Muscle layer of duodenum (tissue), 2 donors: ENCODE measurements at regions not wholly inside any gene's neighbourhood (a gene's known extent, or its start where the extent isn't known, plus 50 kb on each side); places are given as distances from the start of the nearest gene placed in this dataset.
"Not testable (repeated sequence)": the region's sequence is repeated elsewhere in the genome, so short reads cannot be mapped to it uniquely, and the experiment has no call there.

ENCODE experiments used
- H3K27ac ChIP-seq: one replicate; pipeline ENCODE4 v1.7.0; 2013; ENCODE audit warnings: mild to moderate bottlenecking, low read length
- H3K27me3 ChIP-seq: one replicate; pipeline ENCODE4 v1.7.0; 2013; ENCODE audit warnings: low read depth, mild to moderate bottlenecking, control low read depth, low read length
- H3K36me3 ChIP-seq, 2 donors: one replicate each; pipeline ENCODE4 v1.7.0; 2013; ENCODE audit warnings: low read length in 2 of 2, control low read depth in 1 of 2, mild to moderate bottlenecking in 1 of 2; ENCODE audit not compliant: insufficient read depth in 2 of 2, control insufficient read depth in 1 of 2
- H3K4me1 ChIP-seq, 2 donors: one replicate each; pipeline ENCODE4 v1.7.0; 2013; ENCODE audit warnings: low read length in 2 of 2, mild to moderate bottlenecking in 2 of 2, control low read depth in 1 of 2, moderate library complexity in 1 of 2; ENCODE audit not compliant: insufficient read depth in 2 of 2, control insufficient read depth in 1 of 2
- H3K4me3 ChIP-seq, 2 donors: one replicate each; pipeline ENCODE4 v1.7.0; 2013; ENCODE audit warnings: low read length in 2 of 2, low read depth in 1 of 2, mild to moderate bottlenecking in 1 of 2
- H3K9me3 ChIP-seq, 2 donors: one replicate each; pipeline ENCODE4 v1.7.0; 2013; ENCODE audit warnings: low read length in 2 of 2, control low read depth in 1 of 2, mild to moderate bottlenecking in 1 of 2; ENCODE audit not compliant: control insufficient read depth in 1 of 2
- donor health status: healthy.

DNA sequence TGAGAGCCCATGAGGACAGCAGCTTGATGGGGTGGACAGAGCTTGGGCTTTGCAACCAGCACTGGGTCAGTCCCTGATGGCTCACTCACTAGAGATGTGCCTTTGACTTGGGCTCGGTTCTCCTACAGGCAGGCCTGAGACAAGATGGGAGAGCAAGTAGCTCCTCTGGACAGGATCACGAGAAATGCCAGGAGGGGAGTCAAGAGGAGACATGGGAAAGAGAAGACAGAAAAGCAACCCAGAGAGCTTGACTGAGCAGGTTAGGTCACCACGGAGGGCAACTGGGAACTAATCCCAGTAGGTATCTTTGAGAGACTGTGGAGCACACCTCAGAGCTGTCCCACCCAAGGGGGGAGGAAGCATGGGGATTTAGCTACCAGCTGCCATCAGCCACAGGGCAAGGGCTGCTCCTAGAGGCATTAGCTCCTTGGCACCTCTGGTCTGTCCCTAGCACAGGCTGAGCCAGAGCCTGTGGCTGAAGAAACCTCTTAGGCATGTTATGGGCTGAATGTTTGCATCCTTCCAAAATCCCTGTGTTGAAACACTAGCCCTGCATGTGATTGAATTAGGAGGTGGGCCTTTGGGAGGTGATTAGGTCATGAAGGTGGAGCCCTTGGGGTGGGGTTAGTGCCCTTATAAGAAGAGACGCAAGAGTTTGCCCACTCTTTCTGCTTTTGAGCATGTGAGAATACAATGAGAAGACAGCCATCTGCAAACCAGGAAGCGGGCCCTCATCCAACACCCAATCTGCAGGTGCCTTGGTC, 145.6 kb downstream of the SMIM20 start:
- no peaks in the 10 kb centered on the region for H3K9me3 ChIP-seq
- no peak overlapping the region for H3K4me3 ChIP-seq
- no peaks in the 10 kb centered on the region for H3K27me3 ChIP-seq
- H3K36me3 ChIP-seq, result no peaks in the 10 kb centered on the region
- H3K27ac ChIP-seq, result no peak overlapping the region
- H3K4me1 ChIP-seq, result no peaks in the 10 kb centered on the region

DNA sequence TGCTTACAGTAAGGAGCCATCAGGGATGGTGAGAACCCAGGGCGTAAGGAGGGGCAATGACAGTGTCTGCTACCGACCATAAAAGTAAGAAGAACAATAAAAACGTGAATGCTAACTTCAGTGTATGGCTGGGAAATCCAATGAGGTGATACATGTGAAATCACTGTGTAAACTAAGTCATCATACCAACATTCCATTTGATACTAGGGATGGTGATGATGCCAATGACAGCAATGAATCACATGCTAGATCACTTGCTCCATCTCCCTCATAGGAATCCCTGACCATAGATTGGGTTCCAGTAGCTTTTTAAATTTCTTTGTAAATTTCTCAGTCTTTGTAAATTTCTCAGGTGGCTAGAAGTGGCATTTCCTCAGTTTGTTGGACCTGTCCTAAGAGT, 146.3 kb downstream of the SMIM20 start:
- H3K9me3 ChIP-seq, result no peaks in the 10 kb centered on the region
- no peaks in the 10 kb centered on the region for H3K36me3 ChIP-seq
- H3K4me1 ChIP-seq, result peaks cover 0 to 4% of the 10 kb centered on the region in 2 donors
- H3K4me3 ChIP-seq, result no peak overlapping the region
- H3K27me3 ChIP-seq, result no peaks in the 10 kb centered on the region
- H3K27ac ChIP-seq, result no peak overlapping the region

GRCh38 chr4:26061248-26061986, 147.4 kb downstream of the SMIM20 start:
- Histone ChIP-seq H3K4me1 (peaks cover 0 to 4% of the 10 kb centered on the region in 2 donors), H3K27me3 (no peaks in the 10 kb centered on the region), H3K27ac (no peak overlapping the region), H3K36me3 (no peaks in the 10 kb centered on the region), H3K9me3 (no peaks in the 10 kb centered on the region), H3K4me3 (no peak overlapping the region)

- Histone ChIP-seq H3K27me3 (no peaks in the 10 kb centered on the region), H3K4me1 (peaks cover 0 to 4% of the 10 kb centered on the region in 2 donors), H3K27ac (no peak overlapping the region), H3K4me3 (no peak overlapping the region), H3K36me3 (no peaks in the 10 kb centered on the region), H3K9me3 (no peaks in the 10 kb centered on the region)
Observed at GRCh38 chr4:26062215-26062614, 148.2 kb downstream of the SMIM20 start.

GRCh38 chr4:26064009-26064408, 150.0 kb downstream of the SMIM20 start:
- not testable (repeated sequence) for H3K27me3 ChIP-seq, H3K9me3 ChIP-seq, H3K27ac ChIP-seq, H3K4me1 ChIP-seq, H3K36me3 ChIP-seq, H3K4me3 ChIP-seq

DNA sequence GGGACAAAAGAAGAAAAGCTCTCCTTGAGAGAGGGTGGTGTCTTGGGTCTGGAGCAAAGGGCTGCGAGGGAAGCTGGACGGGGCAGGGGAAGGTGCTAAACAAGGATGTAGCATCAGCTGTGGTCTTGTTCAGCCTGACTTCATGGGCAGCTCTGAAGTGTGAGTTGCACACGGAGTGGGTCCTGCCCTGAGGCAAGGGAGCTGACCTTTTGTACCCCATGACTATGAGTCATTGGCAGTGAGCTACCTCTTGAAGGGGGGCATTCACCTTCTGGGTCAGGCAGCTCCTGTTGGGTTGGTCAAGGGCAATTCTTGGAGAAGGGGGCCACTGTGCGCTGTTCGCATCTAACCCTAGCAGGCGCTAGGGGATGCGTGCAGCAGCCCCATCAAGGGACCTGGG, 151.8 kb downstream of the SMIM20 start:
- H3K9me3 ChIP-seq, result no peaks in the 10 kb centered on the region
- H3K27me3 ChIP-seq, result no peaks in the 10 kb centered on the region
- H3K4me3 ChIP-seq, result no peak overlapping the region
- H3K27ac ChIP-seq, result no peak overlapping the region
- H3K36me3 ChIP-seq, result no peaks in the 10 kb centered on the region
- H3K4me1 ChIP-seq, result peaks cover 0 to 4% of the 10 kb centered on the region in 2 donors

DNA sequence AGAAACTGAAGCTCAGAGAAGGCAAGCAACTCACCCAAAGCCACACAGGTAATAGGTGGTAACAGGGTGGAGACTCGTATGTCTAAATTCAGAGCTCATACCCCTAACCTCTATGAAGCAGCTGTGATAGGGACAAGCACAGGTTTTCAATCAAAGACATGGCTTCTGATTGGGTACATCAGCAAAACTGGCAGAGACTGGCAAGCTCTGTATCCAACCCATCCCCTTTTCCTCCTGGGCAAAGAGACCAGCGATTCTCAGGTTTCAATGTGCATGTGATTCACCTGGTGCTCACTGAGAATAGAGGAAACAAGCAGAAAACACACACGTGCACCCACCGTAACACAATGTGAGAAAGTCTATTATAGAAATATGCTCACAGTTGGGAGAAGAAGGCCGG, 153.0 kb downstream of the SMIM20 start:
- peaks cover 0 to 4% of the 10 kb centered on the region in 2 donors for H3K4me1 ChIP-seq
- H3K36me3 ChIP-seq, result no peaks in the 10 kb centered on the region
- H3K4me3 ChIP-seq, result no peak overlapping the region
- no peaks in the 10 kb centered on the region for H3K9me3 ChIP-seq
- no peaks in the 10 kb centered on the region for H3K27me3 ChIP-seq
- H3K27ac ChIP-seq, result no peak overlapping the region

DNA sequence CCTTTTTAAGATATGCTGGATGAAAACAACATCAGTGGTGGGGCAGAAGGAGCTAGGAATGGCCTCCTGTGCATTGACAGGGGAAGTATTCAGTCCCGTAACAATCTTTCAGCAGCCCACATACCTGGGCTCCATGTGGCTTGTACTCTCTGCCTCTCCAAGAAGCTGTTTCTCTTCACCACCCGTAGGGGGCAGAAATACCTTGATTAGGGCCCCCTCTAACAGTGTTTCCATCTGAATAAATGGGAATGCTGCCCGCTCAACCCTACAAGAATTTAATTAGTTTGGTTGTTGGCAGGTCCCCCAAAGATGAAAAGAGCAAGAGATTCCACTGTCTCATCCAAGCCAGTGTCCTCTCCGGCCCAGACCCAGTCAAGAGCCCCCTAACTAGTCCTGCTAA, 155.2 kb downstream of the SMIM20 start:
- Histone ChIP-seq H3K9me3 (no peaks in the 10 kb centered on the region), H3K4me1 (peaks cover 0 to 4% of the 10 kb centered on the region in 2 donors), H3K27me3 (no peaks in the 10 kb centered on the region), H3K36me3 (no peaks in the 10 kb centered on the region), H3K4me3 (no peak overlapping the region), H3K27ac (no peak overlapping the region)

DNA sequence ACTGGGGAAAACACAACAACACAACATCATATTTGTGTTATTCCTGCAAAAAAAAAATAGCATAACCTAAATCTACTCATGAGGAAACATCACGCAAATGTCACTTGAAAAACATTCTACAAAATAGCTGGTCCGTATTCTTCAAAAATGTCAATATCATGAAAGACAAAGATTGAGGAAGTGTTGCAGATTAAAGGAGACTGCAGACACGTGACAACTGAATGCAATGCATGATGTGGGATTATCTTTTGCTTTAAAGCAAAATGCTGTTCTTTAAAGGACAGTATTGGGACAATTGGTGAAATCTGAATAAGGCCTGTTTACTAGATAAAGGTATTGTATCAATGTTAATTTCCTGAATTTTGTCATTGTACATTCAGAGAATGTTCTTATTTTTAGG, 157.7 kb downstream of the SMIM20 start:
- Histone ChIP-seq H3K27ac (no peak overlapping the region), H3K4me1 (no peaks in the 10 kb centered on the region)

GRCh38 chr4:26073886-26074560, 160.0 kb downstream of the SMIM20 start:
- Histone ChIP-seq H3K4me3 (no peak overlapping the region), H3K27me3 (no peaks in the 10 kb centered on the region), H3K9me3 (peaks cover 0 to 4% of the 10 kb centered on the region in 2 donors), H3K36me3 (no peaks in the 10 kb centered on the region), H3K27ac (peak overlapping the region; percentile 26), H3K4me1 (no peaks in the 10 kb centered on the region)

More for the DNA sequence above, 157.7 kb downstream of the SMIM20 start:
- Histone ChIP-seq H3K4me3 (no peak overlapping the region), H3K36me3 (no peaks in the 10 kb centered on the region), H3K9me3 (peaks cover 0 to 2% of the 10 kb centered on the region in 2 donors), H3K27me3 (no peaks in the 10 kb centered on the region)

GRCh38 chr4:26074712-26075430, 160.9 kb downstream of the SMIM20 start:
- Histone ChIP-seq H3K4me1 (no peaks in the 10 kb centered on the region), H3K27ac (peak overlapping the region; percentile 78)

More at GRCh38 chr4:26074712-26075430, 160.9 kb downstream of the SMIM20 start:
- H3K9me3 ChIP-seq, result peaks cover 0 to 4% of the 10 kb centered on the region in 2 donors
- no peak overlapping the region for H3K4me3 ChIP-seq
- H3K36me3 ChIP-seq, result no peaks in the 10 kb centered on the region
- H3K27me3 ChIP-seq, result no peaks in the 10 kb centered on the region
